HepG2 (cell line): ENCODE measurements at regions not wholly inside any gene's neighbourhood (a gene's known extent, or its start where the extent isn't known, plus 50 kb on each side); places are given as distances from the start of the nearest gene placed in this dataset.

Experiments used
- ADNP ChIP-seq: sonication (generic); formaldehyde crosslinking; IDR thresholded peaks from 2 replicates; pipeline ENCODE4 v1.4.0; 2020; ENCODE audit warnings: missing genetic modification reagents
- ZNF687 ChIP-seq: sonication (generic); formaldehyde crosslinking; IDR thresholded peaks from 2 replicates; pipeline ENCODE4 v1.5.1; 2020; ENCODE audit warnings: mild to moderate bottlenecking, missing genetic modification reagents, moderate library complexity
- TF ChIP-seq, protein P1 (sequence below): sonication (generic); formaldehyde crosslinking; IDR thresholded peaks from 2 replicates; pipeline ENCODE4 v1.5.1; 2020; ENCODE audit warnings: missing genetic modification reagents, mild to moderate bottlenecking, borderline replicate concordance

GRCh38 chr4:144910723-144911122, 187.3 kb downstream of the ANAPC10 start (continued):
- TF ChIP-seq ADNP, result no peak
- TF ChIP-seq, protein P1, sequence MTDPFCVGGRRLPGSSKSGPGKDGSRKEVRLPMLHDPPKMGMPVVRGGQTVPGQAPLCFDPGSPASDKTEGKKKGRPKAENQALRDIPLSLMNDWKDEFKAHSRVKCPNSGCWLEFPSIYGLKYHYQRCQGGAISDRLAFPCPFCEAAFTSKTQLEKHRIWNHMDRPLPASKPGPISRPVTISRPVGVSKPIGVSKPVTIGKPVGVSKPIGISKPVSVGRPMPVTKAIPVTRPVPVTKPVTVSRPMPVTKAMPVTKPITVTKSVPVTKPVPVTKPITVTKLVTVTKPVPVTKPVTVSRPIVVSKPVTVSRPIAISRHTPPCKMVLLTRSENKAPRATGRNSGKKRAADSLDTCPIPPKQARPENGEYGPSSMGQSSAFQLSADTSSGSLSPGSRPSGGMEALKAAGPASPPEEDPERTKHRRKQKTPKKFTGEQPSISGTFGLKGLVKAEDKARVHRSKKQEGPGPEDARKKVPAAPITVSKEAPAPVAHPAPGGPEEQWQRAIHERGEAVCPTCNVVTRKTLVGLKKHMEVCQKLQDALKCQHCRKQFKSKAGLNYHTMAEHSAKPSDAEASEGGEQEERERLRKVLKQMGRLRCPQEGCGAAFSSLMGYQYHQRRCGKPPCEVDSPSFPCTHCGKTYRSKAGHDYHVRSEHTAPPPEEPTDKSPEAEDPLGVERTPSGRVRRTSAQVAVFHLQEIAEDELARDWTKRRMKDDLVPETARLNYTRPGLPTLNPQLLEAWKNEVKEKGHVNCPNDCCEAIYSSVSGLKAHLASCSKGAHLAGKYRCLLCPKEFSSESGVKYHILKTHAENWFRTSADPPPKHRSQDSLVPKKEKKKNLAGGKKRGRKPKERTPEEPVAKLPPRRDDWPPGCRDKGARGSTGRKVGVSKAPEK, result no peak
- TF ChIP-seq ZNF687, result no peak
- TF ChIP-seq, all 625 proteins: peak for 0
